Fibroblast of villous mesenchyme (primary cell): ENCODE measurements at regions not wholly inside any gene's neighbourhood (a gene's known extent, or its start where the extent isn't known, plus 50 kb on each side); places are given as distances from the start of the nearest gene placed in this dataset.
A peak's percentile ranks its signal among the peaks of the same experiment; 100 is the strongest.
"Not testable (repeated sequence)": the region's sequence is repeated elsewhere in the genome, so short reads cannot be mapped to it uniquely, and the experiment has no call there.

Experiments
- DNase-seq: peaks from one replicate; pipeline ENCODE4 v3.0.0-alpha.2; 2010; ENCODE audit warnings: low read depth
- H3K4me3 ChIP-seq: 2 replicates; pipeline ENCODE4 v1.5.1; 2011; ENCODE audit warnings: low read depth, mild to moderate bottlenecking, low read length
- TF ChIP-seq, protein P1 (sequence below): IDR thresholded peaks from 2 replicates; pipeline ENCODE4 v1.5.1; 2012; ENCODE audit warnings: low read depth, mild to moderate bottlenecking, low read length; ENCODE audit not compliant: insufficient read depth

DNA sequence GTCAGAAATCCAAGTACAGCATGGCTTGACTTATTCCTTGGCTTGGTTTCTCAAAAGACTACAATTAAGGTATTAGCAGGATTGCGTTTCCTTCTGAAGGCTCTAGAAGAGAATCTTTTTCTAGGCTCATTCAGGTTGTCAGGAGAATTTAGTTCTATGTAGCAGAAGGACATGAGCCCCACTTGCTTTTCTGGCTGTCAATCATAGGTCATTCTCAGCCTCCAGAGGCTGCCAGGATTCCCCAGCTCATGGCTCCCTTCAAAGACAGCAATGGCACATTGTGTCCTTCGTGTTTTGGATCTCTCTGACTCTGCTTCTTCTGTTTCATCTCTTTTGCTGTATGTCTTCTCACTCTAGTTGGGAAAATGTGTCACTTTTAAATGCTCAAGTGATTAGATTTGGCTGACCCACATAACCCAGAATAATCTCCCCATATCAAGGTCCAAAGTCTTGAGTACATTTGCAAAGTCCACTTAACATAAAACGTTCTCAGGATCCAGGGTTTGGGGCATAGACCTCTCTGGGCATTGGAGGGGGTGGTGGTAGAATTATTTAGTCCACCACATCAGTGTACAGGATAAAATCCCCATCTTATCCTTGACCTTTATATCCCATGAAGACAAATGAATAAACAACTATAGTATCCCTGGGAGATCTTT, 126.7 kb upstream of the BCL9 start:
- TF ChIP-seq, protein P1, sequence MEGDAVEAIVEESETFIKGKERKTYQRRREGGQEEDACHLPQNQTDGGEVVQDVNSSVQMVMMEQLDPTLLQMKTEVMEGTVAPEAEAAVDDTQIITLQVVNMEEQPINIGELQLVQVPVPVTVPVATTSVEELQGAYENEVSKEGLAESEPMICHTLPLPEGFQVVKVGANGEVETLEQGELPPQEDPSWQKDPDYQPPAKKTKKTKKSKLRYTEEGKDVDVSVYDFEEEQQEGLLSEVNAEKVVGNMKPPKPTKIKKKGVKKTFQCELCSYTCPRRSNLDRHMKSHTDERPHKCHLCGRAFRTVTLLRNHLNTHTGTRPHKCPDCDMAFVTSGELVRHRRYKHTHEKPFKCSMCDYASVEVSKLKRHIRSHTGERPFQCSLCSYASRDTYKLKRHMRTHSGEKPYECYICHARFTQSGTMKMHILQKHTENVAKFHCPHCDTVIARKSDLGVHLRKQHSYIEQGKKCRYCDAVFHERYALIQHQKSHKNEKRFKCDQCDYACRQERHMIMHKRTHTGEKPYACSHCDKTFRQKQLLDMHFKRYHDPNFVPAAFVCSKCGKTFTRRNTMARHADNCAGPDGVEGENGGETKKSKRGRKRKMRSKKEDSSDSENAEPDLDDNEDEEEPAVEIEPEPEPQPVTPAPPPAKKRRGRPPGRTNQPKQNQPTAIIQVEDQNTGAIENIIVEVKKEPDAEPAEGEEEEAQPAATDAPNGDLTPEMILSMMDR, result no peak
- H3K4me3 ChIP-seq, result no peak overlapping the region
- DNase-seq, result no peak

DNA sequence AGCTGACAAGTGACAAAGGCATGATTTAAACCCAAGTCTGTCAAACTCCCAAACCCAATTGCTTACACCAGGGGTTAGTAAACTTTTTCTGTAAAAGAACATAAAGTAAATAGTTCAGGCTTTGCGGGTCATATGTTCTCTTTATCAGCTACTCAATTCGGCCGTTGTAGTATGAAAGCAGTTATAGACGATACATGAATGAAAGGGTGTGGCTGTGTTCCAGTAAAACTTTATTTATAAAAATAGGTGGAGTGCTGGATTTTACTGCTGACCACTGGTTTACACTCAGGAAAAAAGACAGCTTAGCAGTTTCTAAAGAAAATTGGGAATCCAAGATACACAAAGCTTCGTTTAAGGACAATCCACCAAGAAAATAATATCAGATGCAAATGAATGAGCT, 124.3 kb upstream of the BCL9 start:
- TF ChIP-seq, protein P1, result no peak
- no peak for DNase-seq
- no peak overlapping the region for H3K4me3 ChIP-seq

DNA sequence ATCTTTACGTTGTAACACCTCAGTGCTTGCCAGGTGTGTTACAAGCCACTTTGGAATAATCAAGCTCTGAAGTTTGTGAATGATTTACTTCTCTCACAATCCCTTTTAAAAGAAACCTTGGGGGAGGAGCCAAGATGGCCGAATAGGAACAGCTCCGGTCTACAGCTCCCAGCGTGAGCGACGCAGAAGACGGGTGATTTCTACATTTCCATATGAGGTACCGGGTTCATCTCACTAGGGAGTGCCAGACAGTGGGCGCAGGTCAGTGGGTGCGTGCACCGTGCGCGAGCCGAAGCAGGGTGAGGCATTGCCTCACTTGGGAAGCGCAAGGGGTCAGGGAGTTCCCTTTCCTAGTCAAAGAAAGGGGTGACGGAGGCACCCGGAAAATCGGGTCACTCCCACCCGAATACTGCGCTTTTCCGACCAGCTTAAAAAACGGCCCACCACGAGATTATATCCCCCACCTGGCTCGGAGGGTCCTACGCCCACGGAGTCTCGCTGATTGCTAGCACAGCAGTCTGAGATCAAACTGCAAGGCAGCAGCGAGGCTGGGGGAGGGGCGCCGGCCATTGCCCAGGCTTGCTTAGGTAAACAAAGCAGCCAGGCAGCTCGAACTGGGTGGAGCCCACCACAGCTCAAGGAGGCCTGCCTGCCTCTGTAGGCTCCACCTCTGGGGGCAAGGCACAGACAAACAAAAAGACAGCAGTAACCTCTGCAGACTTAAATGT, 118.0 kb upstream of the BCL9 start:
- H3K4me3 ChIP-seq, result peak overlapping the region; percentile 36
- not testable (repeated sequence) for DNase-seq

DNA sequence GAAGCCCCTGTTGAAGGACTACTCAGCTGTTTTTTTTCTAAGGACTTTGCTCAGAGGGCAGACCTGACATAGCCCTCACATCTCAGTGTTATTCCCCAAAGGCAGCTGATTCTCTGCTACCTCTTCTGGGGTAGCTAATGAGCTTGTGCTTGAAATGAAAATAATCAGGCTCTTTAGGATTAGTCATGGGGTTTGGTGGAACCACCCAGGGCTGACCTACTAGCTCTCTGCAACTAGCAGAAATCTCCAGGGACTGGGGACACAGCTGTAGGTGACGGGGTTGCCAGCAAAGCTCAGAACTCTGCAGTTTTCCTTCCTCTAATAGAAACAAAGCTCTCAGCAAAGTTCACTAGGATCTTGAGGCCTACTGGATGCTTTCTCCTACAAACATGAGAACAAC, 106.4 kb upstream of the BCL9 start:
- no peak overlapping the region for H3K4me3 ChIP-seq
- TF ChIP-seq, protein P1, result no peak
- DNase-seq, result no peak

DNA sequence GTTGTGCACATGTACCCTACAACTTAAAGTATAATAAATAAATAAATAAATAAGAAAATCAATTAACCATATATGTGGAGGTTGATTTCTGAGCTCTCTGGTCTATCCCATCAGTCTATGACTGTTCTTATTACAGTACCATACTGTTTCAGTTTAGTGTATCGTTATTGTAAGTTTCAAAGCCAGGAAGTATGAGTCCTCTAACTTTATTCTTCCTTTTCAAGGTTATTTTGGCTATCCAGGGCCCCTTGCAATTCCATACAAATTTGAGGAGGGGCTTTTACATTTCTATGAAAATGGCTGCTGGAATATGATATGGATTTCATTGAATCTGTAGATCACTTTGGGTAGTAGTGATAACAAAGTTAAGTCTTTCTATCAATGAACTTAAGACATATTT, 96.9 kb upstream of the BCL9 start:
- no peak for DNase-seq
- H3K4me3 ChIP-seq, result no peak overlapping the region
- TF ChIP-seq, protein P1, result no peak

DNA sequence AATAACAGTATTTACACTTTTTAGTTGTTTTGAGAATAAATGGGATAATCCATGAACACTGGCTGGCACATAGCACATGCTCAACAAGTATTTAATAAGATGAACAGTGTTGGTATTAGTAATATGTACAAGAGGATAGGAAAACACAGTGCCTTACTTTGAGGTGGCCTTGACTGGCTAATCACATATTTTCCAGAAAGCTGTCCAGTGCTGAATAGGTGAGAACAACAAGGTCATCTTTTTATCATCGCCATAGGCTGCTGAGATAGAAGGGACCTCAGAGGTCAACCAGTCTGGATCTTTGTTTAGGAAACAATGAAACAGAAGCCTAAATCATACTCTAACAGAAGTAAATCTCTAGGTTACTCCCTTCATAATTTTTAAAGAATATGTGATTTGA, 89.7 kb upstream of the BCL9 start:
- TF ChIP-seq, protein P1, result no peak
- H3K4me3 ChIP-seq, result no peak overlapping the region
- DNase-seq, result no peak

DNA sequence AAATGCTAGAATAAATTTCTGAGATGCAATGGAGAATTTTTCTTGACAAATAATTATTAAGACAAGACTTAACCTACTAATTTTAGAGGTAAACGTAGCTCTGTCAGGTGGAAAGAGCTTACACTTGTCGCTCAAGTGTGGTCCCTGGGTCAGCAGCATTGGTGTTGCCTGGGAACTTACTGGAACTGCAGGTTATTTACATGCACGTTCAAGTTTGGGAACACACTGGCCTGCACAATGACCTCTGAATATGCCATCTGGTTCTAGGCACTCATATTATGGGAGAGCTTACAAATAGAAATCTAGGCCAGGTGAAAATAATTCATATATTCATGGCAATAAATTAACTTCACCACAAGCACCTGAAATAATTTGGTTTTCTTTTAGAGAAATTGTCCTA, 88.5 kb upstream of the BCL9 start:
- H3K4me3 ChIP-seq, result no peak overlapping the region
- DNase-seq, result no peak
- TF ChIP-seq, protein P1, result no peak
